ENCODE measurements at regions not wholly inside any gene's neighbourhood (a gene's known extent, or its start where the extent isn't known, plus 50 kb on each side); places are given as distances from the start of the nearest gene placed in this dataset.

DNA sequence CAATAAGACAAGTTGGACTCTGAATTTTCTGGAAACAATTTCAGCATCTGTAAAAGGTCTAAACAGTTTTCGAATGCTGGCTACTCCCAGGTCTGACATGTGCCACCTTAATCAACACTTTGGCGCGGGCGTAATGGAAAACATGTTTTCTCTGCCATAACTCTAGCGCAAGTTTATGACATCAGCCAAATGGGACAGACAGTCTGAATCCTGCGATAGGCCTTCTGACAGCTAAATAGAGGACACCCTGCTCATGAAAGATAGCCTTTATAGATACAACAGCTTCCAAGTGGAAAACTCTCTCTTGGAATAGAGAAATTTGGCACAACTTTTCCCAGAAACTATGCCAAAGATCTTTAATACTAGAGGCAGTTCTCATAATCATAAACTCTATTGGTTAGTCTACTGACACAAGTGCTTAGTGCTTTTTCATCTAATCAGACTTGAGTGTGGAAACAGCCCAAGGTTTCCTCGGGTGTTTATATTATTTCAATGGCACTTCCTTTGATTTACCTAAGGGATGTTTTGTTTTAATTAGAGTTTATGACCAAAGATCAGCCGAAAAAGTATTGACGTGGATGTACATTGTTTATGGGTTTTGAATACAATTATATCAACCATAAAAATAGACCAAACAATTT is 120.1 kb upstream of the DPH6 start:
- H3K36me3 Mint-ChIP-seq (ENCODE audit: low read depth), result no peaks in the 10 kb centered on the region
- H3K27me3 Mint-ChIP-seq, result peaks cover 17% of the 10 kb centered on the region
- ATAC-seq (no peak), DNase-seq (no peak)
- ChIA-PET CTCF (interaction anchor here (0.6 kb wide), 1 partner anchor 143 kb away, joined by 3 read pairs; no protein-coding TSS in a partner anchor), POLR2A (no interaction called here)
- no peaks in the 10 kb centered on the region for H3K4me1 Mint-ChIP-seq
- H3K4me3 Mint-ChIP-seq, result no peak overlapping the region
- no peak overlapping the region for H3K27ac Mint-ChIP-seq
- intact Hi-C loops (cut with DNase I, micrococcal nuclease), result no loop called here
- H3K9me3 Mint-ChIP-seq (ENCODE audit: low read depth), result no peaks in the 10 kb centered on the region

DNA sequence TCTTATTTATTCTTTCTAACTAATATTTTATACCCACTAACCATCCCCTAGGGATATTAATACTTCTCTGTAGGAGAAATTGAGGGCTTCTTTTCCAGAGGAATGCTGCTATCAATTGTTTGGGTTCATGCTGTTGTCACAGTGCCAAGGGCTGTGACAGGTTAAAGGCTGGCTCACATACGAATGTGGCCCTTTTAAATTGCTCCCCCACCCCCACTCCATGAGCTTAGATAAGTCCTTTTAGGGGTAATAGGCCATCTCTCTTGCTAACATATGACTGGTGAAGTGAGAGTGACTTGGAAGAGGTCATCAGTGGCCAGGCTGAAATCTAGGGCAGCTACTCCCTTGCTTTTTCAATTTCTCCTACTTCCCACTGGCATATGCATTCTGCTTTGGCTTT is 121.9 kb upstream of the DPH6 start:
- CTCF ChIA-PET, result no interaction called here
- intact Hi-C loops (cut with DNase I, micrococcal nuclease), result no loop called here
- peaks cover 13% of the 10 kb centered on the region for H3K27me3 Mint-ChIP-seq
- no peak for DNase-seq
- no peak for ATAC-seq
- no peaks in the 10 kb centered on the region for H3K9me3 Mint-ChIP-seq (ENCODE audit: low read depth)
- no peaks in the 10 kb centered on the region for H3K36me3 Mint-ChIP-seq (ENCODE audit: low read depth)
- no peak overlapping the region for H3K4me3 Mint-ChIP-seq
- H3K27ac Mint-ChIP-seq, result no peak overlapping the region
- H3K4me1 Mint-ChIP-seq, result peaks cover 3% of the 10 kb centered on the region
- POLR2A ChIA-PET, result no interaction called here

DNA sequence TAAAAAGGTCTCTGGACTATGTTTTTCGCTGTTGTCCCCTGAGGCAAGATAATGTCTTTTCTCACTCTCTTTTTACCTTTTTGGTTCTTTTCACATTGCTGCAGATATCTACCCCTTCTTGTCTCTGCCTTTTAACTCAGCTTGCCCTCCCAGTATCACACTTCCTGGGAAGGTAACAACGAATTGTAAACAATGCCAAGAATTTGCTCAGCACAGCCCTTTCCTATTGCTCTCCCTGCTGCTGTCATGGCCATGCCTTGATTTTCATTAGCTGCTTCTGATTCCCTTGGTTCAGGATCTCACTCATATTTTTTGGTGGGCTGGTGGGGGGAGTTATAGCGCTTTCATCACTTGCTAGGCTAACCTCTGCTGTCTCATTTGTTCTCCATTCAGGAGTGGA is 123.1 kb upstream of the DPH6 start:
- Mint-ChIP-seq H3K9me3 (ENCODE audit: low read depth) (no peaks in the 10 kb centered on the region), H3K27me3 (peaks cover 11% of the 10 kb centered on the region), H3K27ac (no peak overlapping the region), H3K36me3 (ENCODE audit: low read depth) (no peaks in the 10 kb centered on the region), H3K4me1 (peaks cover 9% of the 10 kb centered on the region), H3K4me3 (no peak overlapping the region)
- ChIA-PET POLR2A (no interaction called here), CTCF (interaction anchor here (0.6 kb wide), 1 partner anchor 78 kb away, joined by 3 read pairs; no protein-coding TSS in a partner anchor)
- DNase-seq (no peak), ATAC-seq (no peak)
- intact Hi-C loops (cut with DNase I, micrococcal nuclease), result no loop called here

DNA sequence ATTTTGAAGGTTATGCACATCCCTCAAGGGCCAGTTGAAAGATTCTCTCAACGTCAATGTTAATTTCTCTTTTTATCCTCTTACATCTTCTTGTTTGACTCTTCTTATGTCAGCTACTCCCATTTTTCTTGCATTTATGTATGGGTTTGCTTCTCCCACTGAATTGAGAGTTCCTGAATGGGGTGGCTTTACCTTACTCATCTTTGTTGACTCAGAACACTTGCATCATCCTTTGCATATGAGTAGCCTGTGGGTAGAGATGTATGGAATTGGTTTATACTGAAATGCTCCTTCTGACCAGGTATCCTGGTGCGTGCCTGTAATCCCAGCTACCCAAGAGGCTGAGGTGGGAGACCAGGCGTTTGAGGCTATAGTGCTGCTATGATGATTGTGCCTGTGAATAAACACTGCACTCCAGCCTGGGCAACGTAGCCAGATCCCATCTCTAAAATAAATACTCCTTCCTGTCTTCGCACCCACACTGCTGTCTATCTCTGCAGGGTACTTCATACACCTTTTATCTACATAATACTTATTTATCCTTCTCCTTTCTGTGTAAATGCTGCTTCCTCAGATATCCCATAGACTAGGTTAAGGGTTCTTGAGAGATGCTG is 123.6 kb upstream of the DPH6 start:
- POLR2A ChIA-PET, result no interaction called here
- CTCF ChIA-PET, result interaction anchor here (0.6 kb wide), 1 partner anchor 78 kb away, joined by 3 read pairs; no protein-coding TSS in a partner anchor
- no peak overlapping the region for H3K4me3 Mint-ChIP-seq
- H3K27ac Mint-ChIP-seq, result no peak overlapping the region
- no peak for ATAC-seq
- intact Hi-C loops (cut with DNase I, micrococcal nuclease), result no loop called here
- peaks cover 11% of the 10 kb centered on the region for H3K27me3 Mint-ChIP-seq
- H3K9me3 Mint-ChIP-seq (ENCODE audit: low read depth), result no peaks in the 10 kb centered on the region
- no peaks in the 10 kb centered on the region for H3K36me3 Mint-ChIP-seq (ENCODE audit: low read depth)
- DNase-seq, result no peak
- peaks cover 9% of the 10 kb centered on the region for H3K4me1 Mint-ChIP-seq

DNA sequence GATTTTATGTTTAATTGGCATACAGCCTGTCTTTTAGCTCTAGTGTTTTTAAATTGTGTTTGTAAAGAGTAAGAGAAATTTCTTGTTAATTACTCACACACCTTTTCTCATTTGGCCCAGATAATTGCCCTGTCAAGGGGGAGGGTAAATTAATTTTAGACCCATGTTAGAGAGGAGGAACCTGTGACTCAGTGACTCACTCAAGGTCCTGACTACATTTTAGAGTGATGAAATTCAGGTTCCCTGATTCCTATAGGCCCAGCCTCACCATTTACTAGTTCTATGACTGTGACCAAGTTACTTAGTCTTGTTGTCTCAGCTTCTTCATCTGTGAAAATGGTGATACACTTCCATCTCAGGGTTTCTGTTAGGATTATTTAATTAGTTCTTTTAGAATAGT is 125.2 kb upstream of the DPH6 start:
- H3K27ac Mint-ChIP-seq, result no peak overlapping the region

DNA sequence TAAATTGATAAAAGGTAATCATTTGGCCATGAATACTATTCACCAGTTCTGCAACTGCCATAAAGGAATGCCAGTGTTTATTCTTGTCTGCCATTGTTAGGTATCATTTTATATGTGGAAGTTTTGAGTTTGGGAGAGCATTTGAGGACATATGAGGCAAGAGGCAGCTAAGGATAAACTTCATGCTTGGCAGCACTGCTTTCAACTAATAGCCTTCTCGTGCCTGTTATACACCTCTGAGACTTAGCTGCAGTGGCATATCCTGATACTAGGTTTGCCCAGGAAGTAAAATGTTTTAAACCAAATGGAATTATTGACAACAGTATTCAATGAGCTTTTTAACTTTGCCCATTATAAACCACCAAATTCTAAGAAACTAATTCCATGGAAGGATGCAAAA is 126.0 kb upstream of the DPH6 start:
- Mint-ChIP-seq H3K27ac (no peak overlapping the region), H3K4me3 (no peak overlapping the region), H3K4me1 (peaks cover 9% of the 10 kb centered on the region), H3K27me3 (peaks cover 8% of the 10 kb centered on the region), H3K36me3 (ENCODE audit: low read depth) (no peaks in the 10 kb centered on the region), H3K9me3 (ENCODE audit: low read depth) (no peaks in the 10 kb centered on the region)
- CTCF ChIA-PET, result interaction anchor here (1.0 to 1.1 kb wide), 2 partner anchors 13 to 79 kb away, joined by 3 to 5 read pairs; no protein-coding TSS in a partner anchor
- DNase-seq (no peak), ATAC-seq (no peak)
- intact Hi-C loops (cut with DNase I, micrococcal nuclease), result no loop called here
- POLR2A ChIA-PET, result no interaction called here

More for the DNA sequence above, 125.2 kb upstream of the DPH6 start:
- DNase-seq (no peak), ATAC-seq (no peak)
- intact Hi-C loops (cut with DNase I, micrococcal nuclease), result no loop called here
- H3K9me3 Mint-ChIP-seq (ENCODE audit: low read depth), result no peaks in the 10 kb centered on the region
- CTCF ChIA-PET, result interaction anchor here (0.6 to 0.7 kb wide), 2 partner anchors 9 to 17 kb away, joined by 3 read pairs; no protein-coding TSS in a partner anchor
- no peak overlapping the region for H3K4me3 Mint-ChIP-seq
- H3K36me3 Mint-ChIP-seq (ENCODE audit: low read depth), result no peaks in the 10 kb centered on the region
- H3K27me3 Mint-ChIP-seq, result peaks cover 8% of the 10 kb centered on the region
- peaks cover 9% of the 10 kb centered on the region for H3K4me1 Mint-ChIP-seq
- POLR2A ChIA-PET, result no interaction called here

DNA sequence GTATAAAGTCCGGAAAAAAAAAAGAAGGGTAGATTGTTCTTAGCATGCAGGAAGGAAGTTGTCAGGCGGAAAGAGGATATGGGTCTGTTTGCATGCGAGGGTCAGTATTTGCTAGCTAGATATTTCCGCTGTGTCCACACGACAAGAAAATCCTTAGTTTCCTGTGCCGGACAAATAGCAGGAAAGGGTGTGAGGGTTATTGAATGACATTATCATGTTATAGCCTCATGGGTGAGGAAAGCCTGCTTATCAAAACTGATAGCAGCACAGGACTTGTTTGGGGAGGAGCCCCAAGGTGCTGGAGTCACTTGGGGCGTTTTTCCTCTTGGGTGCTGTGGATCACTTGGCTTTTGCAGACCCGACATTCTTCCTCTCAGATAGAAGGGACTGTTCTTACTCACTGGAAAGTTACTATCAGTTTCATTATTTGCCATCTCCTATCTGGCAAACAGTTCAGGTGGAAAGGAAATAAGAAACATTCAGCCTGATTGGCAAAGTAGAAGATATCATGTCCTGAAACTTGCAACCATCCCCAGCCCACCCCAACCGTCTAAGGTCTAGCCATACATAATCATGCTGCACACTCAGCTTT is 127.2 kb upstream of the DPH6 start:
- H3K4me1 Mint-ChIP-seq, result peaks cover 9% of the 10 kb centered on the region
- H3K36me3 Mint-ChIP-seq (ENCODE audit: low read depth), result no peaks in the 10 kb centered on the region
- ChIA-PET POLR2A (no interaction called here), CTCF (no interaction called here)
- H3K9me3 Mint-ChIP-seq (ENCODE audit: low read depth), result no peaks in the 10 kb centered on the region
- no peak overlapping the region for H3K27ac Mint-ChIP-seq
- intact Hi-C loops (cut with DNase I, micrococcal nuclease), result no loop called here
- peaks cover 8% of the 10 kb centered on the region for H3K27me3 Mint-ChIP-seq
- ATAC-seq (peak; percentile 84), DNase-seq (peak; percentile 21)
- no peak overlapping the region for H3K4me3 Mint-ChIP-seq

DNA sequence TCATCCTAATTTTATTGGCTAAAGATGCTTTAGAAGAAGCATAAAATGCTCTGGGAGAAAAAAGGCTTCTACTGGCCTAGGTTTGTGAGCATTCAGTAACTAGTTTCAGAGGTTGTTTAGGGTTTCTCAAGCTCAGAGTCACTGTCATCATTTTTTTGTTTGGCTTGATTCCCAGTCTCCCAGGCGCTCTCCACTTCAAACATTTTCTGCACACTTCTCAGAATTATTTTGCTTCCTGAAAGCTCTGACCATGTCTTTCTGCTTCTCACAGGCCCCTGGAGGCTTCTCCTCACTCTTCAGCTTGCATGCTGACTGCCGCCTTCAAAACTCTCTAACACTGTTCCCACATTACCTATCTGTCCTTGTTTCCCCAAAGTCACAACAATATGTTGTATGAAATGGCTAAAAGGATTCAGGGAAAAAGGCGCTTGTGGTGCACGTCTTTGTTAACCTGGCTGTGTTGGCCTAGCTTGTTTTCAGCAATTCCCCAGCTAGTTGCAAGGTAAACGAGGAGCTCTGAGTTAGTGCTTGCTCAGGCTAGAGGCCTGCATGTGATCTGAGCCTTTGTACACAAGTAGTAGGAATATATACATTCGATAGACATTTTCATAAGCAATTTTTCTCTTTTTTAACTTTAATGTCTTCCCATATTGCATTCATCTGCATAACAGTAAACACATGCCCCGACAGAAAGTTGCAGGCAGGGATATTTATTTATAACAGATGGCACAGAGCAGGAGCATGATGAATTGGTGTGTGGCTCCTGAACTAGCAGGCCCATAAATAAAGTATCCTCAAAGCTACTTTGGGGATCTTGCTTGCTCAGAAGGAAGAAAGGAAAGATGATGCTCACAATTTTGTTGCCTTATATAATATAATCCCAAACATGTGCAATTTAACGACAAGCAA is 129.2 kb upstream of the DPH6 start:
- Mint-ChIP-seq H3K4me1 (peaks cover 9% of the 10 kb centered on the region), H3K9me3 (ENCODE audit: low read depth) (no peaks in the 10 kb centered on the region), H3K27ac (no peak overlapping the region), H3K36me3 (ENCODE audit: low read depth) (no peaks in the 10 kb centered on the region), H3K27me3 (peaks cover 10% of the 10 kb centered on the region), H3K4me3 (no peak overlapping the region)
- intact Hi-C loops (cut with DNase I, micrococcal nuclease), result no loop called here
- CTCF ChIA-PET, result no interaction called here
- POLR2A ChIA-PET, result no interaction called here
- DNase-seq (no peak), ATAC-seq (no peak)

DNA sequence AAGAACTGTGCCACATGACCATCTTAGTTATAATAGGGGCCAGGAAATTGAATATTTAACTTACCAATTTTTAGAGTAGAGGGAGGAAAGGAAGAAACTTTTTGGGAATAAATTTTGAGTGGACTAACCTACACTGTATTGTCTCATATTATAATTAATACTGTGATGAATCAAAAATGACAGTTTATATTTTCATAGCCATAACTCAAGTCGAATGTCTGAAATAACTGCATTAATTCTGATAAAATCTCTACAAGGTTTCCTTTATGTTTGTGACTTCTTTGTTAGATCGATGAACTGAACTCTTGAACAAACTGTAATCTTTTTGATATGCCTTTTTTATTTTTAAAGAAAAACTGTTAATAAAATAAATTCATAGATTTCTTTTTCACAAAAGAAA is 132.8 kb upstream of the DPH6 start:
- intact Hi-C loops (cut with DNase I, micrococcal nuclease), result no loop called here
- ATAC-seq, result no peak

DNA sequence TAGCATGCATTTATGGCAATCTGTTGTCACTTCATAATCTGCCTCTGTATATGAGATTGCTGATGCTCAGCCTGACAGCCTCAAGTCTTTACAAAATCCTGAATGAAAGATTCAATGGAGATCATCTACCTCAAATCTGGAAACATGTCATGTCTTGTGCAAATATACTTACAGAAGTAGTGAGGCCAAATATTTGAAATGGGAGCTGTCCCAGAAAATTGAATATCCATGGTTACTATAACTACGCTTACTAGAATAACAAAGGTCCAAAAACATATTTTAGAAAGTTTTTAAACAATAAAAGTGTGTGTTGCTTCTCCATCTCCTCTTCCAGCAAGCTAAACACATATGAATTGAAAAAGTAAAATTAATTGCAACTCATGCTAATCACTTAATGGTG is 133.2 kb upstream of the DPH6 start:
- intact Hi-C loops (cut with DNase I, micrococcal nuclease), result no loop called here
- no peaks in the 10 kb centered on the region for H3K4me1 Mint-ChIP-seq
- POLR2A ChIA-PET, result no interaction called here

More for the DNA sequence above, 132.8 kb upstream of the DPH6 start:
- no peak for DNase-seq
- CTCF ChIA-PET, result no interaction called here
- Mint-ChIP-seq H3K27me3 (peaks cover 5% of the 10 kb centered on the region), H3K9me3 (ENCODE audit: low read depth) (no peaks in the 10 kb centered on the region), H3K36me3 (ENCODE audit: low read depth) (no peaks in the 10 kb centered on the region), H3K4me3 (no peak overlapping the region), H3K4me1 (no peaks in the 10 kb centered on the region), H3K27ac (no peak overlapping the region)
- POLR2A ChIA-PET, result no interaction called here

DNA sequence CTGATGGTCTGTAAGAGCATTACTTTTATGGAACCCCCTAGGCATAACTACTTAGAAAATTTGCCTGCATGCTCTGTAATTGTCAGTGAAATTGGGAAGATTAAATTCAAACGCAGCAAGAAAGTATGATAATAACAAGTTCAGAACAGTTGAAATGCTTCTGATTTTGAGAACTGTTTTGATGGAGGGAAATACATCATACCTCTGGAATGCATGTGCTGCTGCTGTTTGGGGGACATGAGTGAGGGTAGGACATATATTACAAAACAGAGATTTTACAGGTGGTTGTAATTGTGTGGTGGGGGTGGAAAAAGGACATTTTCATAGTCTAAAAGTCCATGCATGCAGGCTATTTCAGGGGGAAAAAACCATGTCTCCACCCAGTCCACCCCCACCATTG is 135.0 kb upstream of the DPH6 start:
- H3K27me3 Mint-ChIP-seq, result peaks cover 11% of the 10 kb centered on the region
- intact Hi-C loops (cut with DNase I, micrococcal nuclease), result loop anchor here in 1 of 2 experiments (5.0 kb wide), 1 partner anchor 624 kb away; no protein-coding TSS in a partner anchor
- POLR2A ChIA-PET, result no interaction called here
- H3K4me1 Mint-ChIP-seq, result no peaks in the 10 kb centered on the region
- no peaks in the 10 kb centered on the region for H3K36me3 Mint-ChIP-seq (ENCODE audit: low read depth)
- ATAC-seq, result no peak
- H3K27ac Mint-ChIP-seq, result no peak overlapping the region
- CTCF ChIA-PET, result no interaction called here
- DNase-seq, result no peak
- H3K9me3 Mint-ChIP-seq (ENCODE audit: low read depth), result no peaks in the 10 kb centered on the region
- no peak overlapping the region for H3K4me3 Mint-ChIP-seq

More for the DNA sequence above, 133.2 kb upstream of the DPH6 start:
- no peaks in the 10 kb centered on the region for H3K9me3 Mint-ChIP-seq (ENCODE audit: low read depth)
- no peak for ATAC-seq
- H3K27ac Mint-ChIP-seq, result no peak overlapping the region
- DNase-seq, result no peak
- no peak overlapping the region for H3K4me3 Mint-ChIP-seq
- no peaks in the 10 kb centered on the region for H3K36me3 Mint-ChIP-seq (ENCODE audit: low read depth)
- H3K27me3 Mint-ChIP-seq, result peaks cover 5% of the 10 kb centered on the region
- CTCF ChIA-PET, result interaction anchor here (0.7 kb wide), 1 partner anchor 19 kb away, joined by 4 read pairs; no protein-coding TSS in a partner anchor

Measured in activated CD4-positive, alpha-beta T cell treated with anti-CD3 and anti-CD28 coated beads for 36 hours (primary cell).